ENCODE measurements at regions not wholly inside any gene's neighbourhood (a gene's known extent, or its start where the extent isn't known, plus 50 kb on each side); places are given as distances from the start of the nearest gene placed in this dataset.

- no peak for TF ChIP-seq CBFB (CRISPR knock-in tag; IDR thresholded peaks at IDR 0.05)
- TF ChIP-seq RFX5 (IDR thresholded peaks at IDR 0.05; ENCODE audit: low read depth, low read length) = no peak
- TF ChIP-seq ZNF414 (CRISPR knock-in tag; IDR thresholded peaks at IDR 0.05) = no peak
- no peak for TF ChIP-seq ETS1 (CRISPR knock-in tag; IDR thresholded peaks at IDR 0.05)
- TF ChIP-seq NFRKB (IDR thresholded peaks at IDR 0.05) = no peak
- TF ChIP-seq PBX3 (CRISPR knock-in tag; IDR thresholded peaks at IDR 0.05; ENCODE audit: borderline replicate concordance) = no peak
- no peak for TF ChIP-seq CC2D1A (CRISPR knock-in tag; IDR thresholded peaks at IDR 0.05)
- TF ChIP-seq HNF4G (IDR thresholded peaks at IDR 0.05; ENCODE audit: borderline replicate concordance, low read depth, low read length) = no peak
- no peak for TF ChIP-seq HNF4G (CRISPR knock-in tag; IDR thresholded peaks at IDR 0.05; ENCODE audit: borderline replicate concordance, low read depth)
- TF ChIP-seq ZNF512 (CRISPR knock-in tag; IDR thresholded peaks at IDR 0.05) = no peak
- no peak for TF ChIP-seq SP4 (CRISPR knock-in tag; IDR thresholded peaks at IDR 0.05)
- TF ChIP-seq CREB1 (IDR thresholded peaks at IDR 0.05) = no peak
- TF ChIP-seq CREB1 (CRISPR knock-in tag; IDR thresholded peaks at IDR 0.05) = no peak
- TF ChIP-seq ARID5B (CRISPR knock-in tag; IDR thresholded peaks at IDR 0.05) = peak; percentile 38; the same call in 1 of the 2 replicates
- TF ChIP-seq ZNF570 (CRISPR knock-in tag; IDR thresholded peaks at IDR 0.05; ENCODE audit: borderline replicate concordance) = no peak
- peak; percentile 66 for TF ChIP-seq TCF7 (IDR thresholded peaks at IDR 0.05; ENCODE audit: low read depth)
- no peak for TF ChIP-seq SOX13 (IDR thresholded peaks at IDR 0.05)
- 0 out of 4 replicates have a peak, but pooled peaks of 1 of the 2 experiments have one; percentile 16 for TF ChIP-seq SOX13 (CRISPR knock-in tag; conservative IDR thresholded peaks at IDR 0.05 in 1 of 2, IDR thresholded peaks at IDR 0.05 in 1 of 2)
- no peak for TF ChIP-seq E2F2 (CRISPR knock-in tag; IDR thresholded peaks at IDR 0.05; ENCODE audit: borderline replicate concordance)
- no peak for TF ChIP-seq ELF1 (CRISPR knock-in tag; IDR thresholded peaks at IDR 0.05)
These were observed 63.3 kb upstream of the ACTR3 start (continued) for GRCh38 chr2:113826346-113827285.
